Skeletal muscle cell (primary cell): ENCODE measurements at regions not wholly inside any gene's neighbourhood (a gene's known extent, or its start where the extent isn't known, plus 50 kb on each side); places are given as distances from the start of the nearest gene placed in this dataset.

ENCODE experiments used
- DNase-seq: peaks from one replicate; pipeline ENCODE4 v3.0.0-alpha.2; 2010; ENCODE audit warnings: low read depth
- H3K4me3 ChIP-seq: 2 replicates; pipeline ENCODE4 v1.5.1; 2011; ENCODE audit warnings: low read depth, mild to moderate bottlenecking, control low read depth, low read length, moderate library complexity

- H3K4me3 ChIP-seq = no peak overlapping the region
- no peak for DNase-seq
These were observed 2162.7 kb downstream of the NCAM2 start for GRCh38 chr21:23160914-23161313.

GRCh38 chr21:23162198-23162946 is 2164.2 kb downstream of the NCAM2 start:
- no peak for DNase-seq
- no peak overlapping the region for H3K4me3 ChIP-seq
